SK-N-SH treated with all-trans-retinoic acid at 6 μM for 48 hours (cell line): ENCODE measurements at regions not wholly inside any gene's neighbourhood (a gene's known extent, or its start where the extent isn't known, plus 50 kb on each side); places are given as distances from the start of the nearest gene placed in this dataset.

ENCODE experiments used
- ATAC-seq: fragments of 200-7000 bp; cut with Tn5 transposase; 3 replicates; pipeline ENCODE4 v1.9.1; 2020; ENCODE audit warnings: mild to moderate bottlenecking, moderate library complexity
- BACH2 ChIP-seq: fragments of 250-450 bp; sonication (Bioruptor Pico); IDR thresholded peaks from 2 replicates; pipeline ENCODE4 v1.9.0; 2021; ENCODE audit warnings: mild to moderate bottlenecking, borderline replicate concordance
- CSDC2 ChIP-seq: fragments of 250-450 bp; sonication (Bioruptor Pico); IDR thresholded peaks from 2 replicates; pipeline ENCODE4 v1.5.0; 2020; ENCODE audit warnings: mild to moderate bottlenecking, moderate library complexity
- ESRRG ChIP-seq: fragments of 250-450 bp; sonication (Bioruptor Pico); IDR thresholded peaks from 2 replicates; pipeline ENCODE4 v1.6.1; 2021; ENCODE audit warnings: mild to moderate bottlenecking
- GLIS3 ChIP-seq: fragments of 250-450 bp; sonication (Bioruptor Pico); IDR thresholded peaks from 2 replicates; pipeline ENCODE4 v1.5.0; 2020; ENCODE audit warnings: mild to moderate bottlenecking, moderate library complexity
- ISL1 ChIP-seq: fragments of 250-450 bp; sonication (Bioruptor Pico); IDR thresholded peaks from 2 replicates; pipeline ENCODE4 v2.1.2; 2022; ENCODE audit warnings: mild to moderate bottlenecking, moderate library complexity
- OSR1 ChIP-seq: fragments of 250-450 bp; sonication (Bioruptor Pico); IDR thresholded peaks from 2 replicates; pipeline ENCODE4 v1.8.0; 2022; ENCODE audit warnings: moderate library complexity, mild to moderate bottlenecking, inconsistent platforms
- PPARA ChIP-seq: fragments of 250-450 bp; sonication (Bioruptor Pico); IDR thresholded peaks from 2 replicates; pipeline ENCODE4 v1.5.0; 2020; ENCODE audit warnings: mild to moderate bottlenecking, borderline replicate concordance
- RARB ChIP-seq: fragments of 250-450 bp; sonication (Bioruptor Pico); IDR thresholded peaks from 2 replicates; pipeline ENCODE4 v1.8.0; 2021; ENCODE audit warnings: mild to moderate bottlenecking, moderate library complexity
- SNAI2 ChIP-seq: fragments of 250-450 bp; sonication (Bioruptor Pico); IDR thresholded peaks from 2 replicates; pipeline ENCODE4 v1.5.0; 2020; ENCODE audit warnings: mild to moderate bottlenecking, moderate library complexity
- TCF4 ChIP-seq: fragments of 250-450 bp; sonication (Bioruptor Pico); IDR thresholded peaks from 2 replicates; pipeline ENCODE4 v1.8.0; 2021; ENCODE audit warnings: mild to moderate bottlenecking, moderate library complexity, borderline replicate concordance
- TOX ChIP-seq: fragments of 250-450 bp; sonication (Bioruptor Pico); IDR thresholded peaks from 2 replicates; pipeline ENCODE4 v1.8.0; 2021; ENCODE audit warnings: mild to moderate bottlenecking, moderate library complexity, borderline replicate concordance
- ZC3H10 ChIP-seq: fragments of 250-450 bp; sonication (Bioruptor Pico); IDR thresholded peaks from 2 replicates; pipeline ENCODE4 v1.5.1; 2021; ENCODE audit warnings: mild to moderate bottlenecking, moderate library complexity
- ZFP3 ChIP-seq: fragments of 250-450 bp; sonication (Bioruptor Pico); IDR thresholded peaks from 2 replicates; pipeline ENCODE4 v1.5.0; 2020; ENCODE audit warnings: mild to moderate bottlenecking, moderate library complexity
- ZFP30 ChIP-seq: fragments of 450-650 bp; formaldehyde crosslinking; IDR thresholded peaks from 2 replicates; pipeline ENCODE4 v1.5.0; 2022; ENCODE audit warnings: mild to moderate bottlenecking, moderate library complexity
- ZNF565 ChIP-seq: fragments of 450-650 bp; formaldehyde crosslinking; conservative IDR thresholded peaks from 2 replicates; pipeline ENCODE4 v1.5.0; 2020; ENCODE audit warnings: low read depth, mild to moderate bottlenecking, moderate library complexity
- ZNF70 ChIP-seq: fragments of 450-650 bp; formaldehyde crosslinking; IDR thresholded peaks from 2 replicates; pipeline ENCODE4 v1.5.0; 2020; ENCODE audit warnings: mild to moderate bottlenecking, moderate library complexity
- TF ChIP-seq, protein P1 (sequence below): fragments of 250-450 bp; sonication (Bioruptor Pico); IDR thresholded peaks from 2 replicates; pipeline ENCODE4 v1.5.0; 2020; ENCODE audit warnings: mild to moderate bottlenecking, moderate library complexity
- TF ChIP-seq, protein P2 (sequence below): fragments of 250-450 bp; sonication (Bioruptor Pico); IDR thresholded peaks from 2 replicates; pipeline ENCODE4 v1.5.1; 2020; ENCODE audit warnings: low read depth, mild to moderate bottlenecking, moderate library complexity
- TF ChIP-seq, protein P3 (sequence below): fragments of 250-450 bp; sonication (Bioruptor Pico); IDR thresholded peaks from 2 replicates; pipeline ENCODE4 v1.8.0; 2021; ENCODE audit warnings: low read depth, mild to moderate bottlenecking, moderate library complexity, borderline replicate concordance
- TF ChIP-seq, protein P4 (sequence below): fragments of 250-450 bp; sonication (Bioruptor Pico); IDR thresholded peaks from 2 replicates; pipeline ENCODE4 v1.8.0; 2020; ENCODE audit warnings: mild to moderate bottlenecking, moderate library complexity, borderline replicate concordance

DNA sequence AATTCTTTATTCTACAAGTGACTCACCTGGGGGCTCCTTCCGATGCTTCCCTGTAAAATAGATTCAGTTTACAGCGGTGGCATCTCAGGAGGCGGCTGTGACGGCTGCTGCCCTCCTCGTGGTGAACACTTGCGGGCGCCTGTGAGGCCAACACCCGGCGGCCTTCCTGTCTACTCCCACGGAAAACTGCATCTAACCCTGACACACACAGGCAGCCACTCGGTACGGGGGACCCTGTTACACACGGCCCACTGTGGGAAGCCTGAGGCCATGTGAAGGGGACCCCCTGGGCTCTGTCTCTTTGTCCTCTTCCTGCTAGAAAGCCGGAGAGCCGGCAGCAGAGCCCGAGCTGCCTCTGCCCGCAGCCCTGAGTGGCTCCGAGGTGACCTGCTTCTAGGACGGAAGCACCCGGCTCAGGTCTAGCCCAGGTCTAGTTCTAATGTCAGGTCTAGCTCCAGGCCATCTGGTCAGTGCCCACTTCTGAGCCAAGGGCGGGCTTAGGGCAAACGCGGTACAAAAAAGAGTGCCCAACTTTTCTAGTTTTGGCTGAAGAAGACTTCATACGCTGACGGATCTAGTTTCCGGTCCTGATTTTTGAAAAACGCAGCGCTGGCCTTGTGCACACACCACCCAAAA, 159.4 kb downstream of the ENGASE start (continued):
- TF ChIP-seq, protein P1, sequence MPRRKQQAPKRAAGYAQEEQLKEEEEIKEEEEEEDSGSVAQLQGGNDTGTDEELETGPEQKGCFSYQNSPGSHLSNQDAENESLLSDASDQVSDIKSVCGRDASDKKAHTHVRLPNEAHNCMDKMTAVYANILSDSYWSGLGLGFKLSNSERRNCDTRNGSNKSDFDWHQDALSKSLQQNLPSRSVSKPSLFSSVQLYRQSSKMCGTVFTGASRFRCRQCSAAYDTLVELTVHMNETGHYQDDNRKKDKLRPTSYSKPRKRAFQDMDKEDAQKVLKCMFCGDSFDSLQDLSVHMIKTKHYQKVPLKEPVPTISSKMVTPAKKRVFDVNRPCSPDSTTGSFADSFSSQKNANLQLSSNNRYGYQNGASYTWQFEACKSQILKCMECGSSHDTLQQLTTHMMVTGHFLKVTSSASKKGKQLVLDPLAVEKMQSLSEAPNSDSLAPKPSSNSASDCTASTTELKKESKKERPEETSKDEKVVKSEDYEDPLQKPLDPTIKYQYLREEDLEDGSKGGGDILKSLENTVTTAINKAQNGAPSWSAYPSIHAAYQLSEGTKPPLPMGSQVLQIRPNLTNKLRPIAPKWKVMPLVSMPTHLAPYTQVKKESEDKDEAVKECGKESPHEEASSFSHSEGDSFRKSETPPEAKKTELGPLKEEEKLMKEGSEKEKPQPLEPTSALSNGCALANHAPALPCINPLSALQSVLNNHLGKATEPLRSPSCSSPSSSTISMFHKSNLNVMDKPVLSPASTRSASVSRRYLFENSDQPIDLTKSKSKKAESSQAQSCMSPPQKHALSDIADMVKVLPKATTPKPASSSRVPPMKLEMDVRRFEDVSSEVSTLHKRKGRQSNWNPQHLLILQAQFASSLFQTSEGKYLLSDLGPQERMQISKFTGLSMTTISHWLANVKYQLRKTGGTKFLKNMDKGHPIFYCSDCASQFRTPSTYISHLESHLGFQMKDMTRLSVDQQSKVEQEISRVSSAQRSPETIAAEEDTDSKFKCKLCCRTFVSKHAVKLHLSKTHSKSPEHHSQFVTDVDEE (CRISPR knock-in tag): no peak
- no peak for TF ChIP-seq GLIS3 (CRISPR knock-in tag)
- no peak for TF ChIP-seq RARB (CRISPR knock-in tag)
- no peak for TF ChIP-seq ZFP30 (CRISPR knock-in tag)
- TF ChIP-seq, protein P2, sequence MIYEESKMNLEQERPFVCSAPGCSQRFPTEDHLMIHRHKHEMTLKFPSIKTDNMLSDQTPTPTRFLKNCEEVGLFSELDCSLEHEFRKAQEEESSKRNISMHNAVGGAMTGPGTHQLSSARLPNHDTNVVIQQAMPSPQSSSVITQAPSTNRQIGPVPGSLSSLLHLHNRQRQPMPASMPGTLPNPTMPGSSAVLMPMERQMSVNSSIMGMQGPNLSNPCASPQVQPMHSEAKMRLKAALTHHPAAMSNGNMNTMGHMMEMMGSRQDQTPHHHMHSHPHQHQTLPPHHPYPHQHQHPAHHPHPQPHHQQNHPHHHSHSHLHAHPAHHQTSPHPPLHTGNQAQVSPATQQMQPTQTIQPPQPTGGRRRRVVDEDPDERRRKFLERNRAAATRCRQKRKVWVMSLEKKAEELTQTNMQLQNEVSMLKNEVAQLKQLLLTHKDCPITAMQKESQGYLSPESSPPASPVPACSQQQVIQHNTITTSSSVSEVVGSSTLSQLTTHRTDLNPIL: no peak
- TF ChIP-seq ESRRG: no peak

DNA sequence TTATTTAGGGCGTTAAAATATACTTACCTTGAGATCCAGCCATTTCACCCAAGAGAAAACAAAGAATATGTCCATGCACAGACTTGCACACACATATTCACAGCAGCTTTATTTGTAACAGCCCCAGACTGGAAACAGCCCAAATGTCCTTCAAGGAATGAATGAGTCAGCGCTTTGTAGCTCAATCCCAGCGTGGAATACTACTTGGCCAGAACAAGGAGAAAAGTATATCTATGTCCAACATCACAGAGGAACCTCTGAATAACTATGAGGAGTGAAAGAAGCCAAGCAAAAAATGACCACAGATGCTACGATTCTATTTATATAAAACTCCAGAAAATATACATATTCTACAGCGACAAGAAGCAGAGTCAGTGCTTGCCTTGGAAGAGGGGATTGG, 158.3 kb downstream of the ENGASE start:
- TF ChIP-seq, protein P3, sequence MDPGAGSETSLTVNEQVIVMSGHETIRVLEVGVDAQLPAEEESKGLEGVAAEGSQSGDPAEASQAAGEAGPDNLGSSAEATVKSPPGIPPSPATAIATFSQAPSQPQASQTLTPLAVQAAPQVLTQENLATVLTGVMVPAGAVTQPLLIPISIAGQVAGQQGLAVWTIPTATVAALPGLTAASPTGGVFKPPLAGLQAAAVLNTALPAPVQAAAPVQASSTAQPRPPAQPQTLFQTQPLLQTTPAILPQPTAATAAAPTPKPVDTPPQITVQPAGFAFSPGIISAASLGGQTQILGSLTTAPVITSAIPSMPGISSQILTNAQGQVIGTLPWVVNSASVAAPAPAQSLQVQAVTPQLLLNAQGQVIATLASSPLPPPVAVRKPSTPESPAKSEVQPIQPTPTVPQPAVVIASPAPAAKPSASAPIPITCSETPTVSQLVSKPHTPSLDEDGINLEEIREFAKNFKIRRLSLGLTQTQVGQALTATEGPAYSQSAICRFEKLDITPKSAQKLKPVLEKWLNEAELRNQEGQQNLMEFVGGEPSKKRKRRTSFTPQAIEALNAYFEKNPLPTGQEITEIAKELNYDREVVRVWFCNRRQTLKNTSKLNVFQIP (CRISPR knock-in tag): no peak
- no peak for ATAC-seq

DNA sequence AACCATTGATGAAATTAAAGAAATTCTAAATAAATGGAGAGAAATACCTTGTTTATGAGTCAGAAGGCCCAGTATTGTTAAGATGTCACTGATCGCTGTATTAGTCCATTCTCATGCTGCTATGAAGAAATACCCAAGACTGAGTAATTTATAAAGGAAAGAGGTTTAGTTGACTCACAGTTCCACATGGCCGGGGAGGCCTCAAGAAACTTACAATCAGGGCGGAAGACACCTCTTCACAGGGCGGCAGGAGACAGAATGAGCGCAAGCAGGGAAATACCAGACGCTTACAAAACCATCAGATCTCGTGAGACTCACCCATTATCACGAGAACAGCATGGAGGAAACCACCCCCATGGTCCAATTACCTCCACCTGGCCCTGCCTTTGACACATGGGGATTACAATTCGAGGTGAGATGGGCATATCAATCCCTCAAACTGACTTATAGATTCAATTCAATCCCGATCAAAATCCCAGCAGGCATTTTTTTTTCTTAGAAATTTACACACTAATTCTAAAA, 157.2 kb downstream of the ENGASE start:
- TF ChIP-seq, protein P4, sequence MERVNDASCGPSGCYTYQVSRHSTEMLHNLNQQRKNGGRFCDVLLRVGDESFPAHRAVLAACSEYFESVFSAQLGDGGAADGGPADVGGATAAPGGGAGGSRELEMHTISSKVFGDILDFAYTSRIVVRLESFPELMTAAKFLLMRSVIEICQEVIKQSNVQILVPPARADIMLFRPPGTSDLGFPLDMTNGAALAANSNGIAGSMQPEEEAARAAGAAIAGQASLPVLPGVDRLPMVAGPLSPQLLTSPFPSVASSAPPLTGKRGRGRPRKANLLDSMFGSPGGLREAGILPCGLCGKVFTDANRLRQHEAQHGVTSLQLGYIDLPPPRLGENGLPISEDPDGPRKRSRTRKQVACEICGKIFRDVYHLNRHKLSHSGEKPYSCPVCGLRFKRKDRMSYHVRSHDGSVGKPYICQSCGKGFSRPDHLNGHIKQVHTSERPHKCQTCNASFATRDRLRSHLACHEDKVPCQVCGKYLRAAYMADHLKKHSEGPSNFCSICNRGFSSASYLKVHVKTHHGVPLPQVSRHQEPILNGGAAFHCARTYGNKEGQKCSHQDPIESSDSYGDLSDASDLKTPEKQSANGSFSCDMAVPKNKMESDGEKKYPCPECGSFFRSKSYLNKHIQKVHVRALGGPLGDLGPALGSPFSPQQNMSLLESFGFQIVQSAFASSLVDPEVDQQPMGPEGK (CRISPR knock-in tag): no peak
- no peak for TF ChIP-seq ZC3H10 (CRISPR knock-in tag)
- no peak for TF ChIP-seq TCF4 (CRISPR knock-in tag)
- TF ChIP-seq, protein P2: no peak
- no peak for TF ChIP-seq ZNF70
- TF ChIP-seq ZNF565: no peak
- TF ChIP-seq, protein P1 (CRISPR knock-in tag): no peak
- TF ChIP-seq, protein P3 (CRISPR knock-in tag): no peak
- no peak for TF ChIP-seq OSR1 (CRISPR knock-in tag)
- TF ChIP-seq SNAI2: no peak
- TF ChIP-seq BACH2 (CRISPR knock-in tag): no peak
- no peak for TF ChIP-seq CSDC2 (CRISPR knock-in tag)
- TF ChIP-seq RARB (CRISPR knock-in tag): no peak
- no peak for TF ChIP-seq ZFP3 (CRISPR knock-in tag)
- no peak for TF ChIP-seq TOX (CRISPR knock-in tag)
- TF ChIP-seq ZFP30 (CRISPR knock-in tag): no peak
- no peak for TF ChIP-seq ISL1 (CRISPR knock-in tag)
- no peak for TF ChIP-seq GLIS3 (CRISPR knock-in tag)
- no peak for TF ChIP-seq PPARA
- ATAC-seq: no peak
